ENCODE measurements at regions not wholly inside any gene's neighbourhood (a gene's known extent, or its start where the extent isn't known, plus 50 kb on each side); places are given as distances from the start of the nearest gene placed in this dataset.
"Not testable (repeated sequence)": the region's sequence is repeated elsewhere in the genome, so short reads cannot be mapped to it uniquely, and the experiment has no call there.

DNA sequence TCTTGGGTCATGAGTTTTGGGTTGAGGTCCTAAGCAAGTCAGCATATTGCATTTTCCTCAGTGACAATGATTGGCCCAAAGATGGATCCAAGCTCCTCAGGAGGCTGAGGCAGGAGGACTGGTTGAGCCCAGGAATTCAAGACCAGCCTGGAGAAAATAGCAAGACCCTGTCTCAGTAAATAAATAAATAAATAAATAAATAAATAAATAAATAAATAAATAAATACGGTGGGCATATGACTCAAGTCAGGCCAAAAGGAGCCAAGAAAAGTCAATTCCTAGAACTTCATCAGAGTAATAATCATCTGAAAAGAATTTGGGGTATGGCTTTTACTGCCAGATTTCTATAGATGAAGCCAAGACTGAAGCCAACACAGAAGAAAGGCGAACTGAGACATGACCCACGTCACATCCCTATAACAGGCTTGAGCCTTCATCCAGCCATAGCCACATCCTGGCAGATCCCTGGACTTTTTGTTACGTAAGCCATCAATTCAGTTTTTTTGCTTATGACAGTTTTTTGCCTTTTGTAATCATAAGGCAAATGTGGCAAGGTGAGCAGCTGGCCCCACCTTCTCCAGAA is 88.5 kb upstream of the NFASC start:
- no peak for DNase-seq

DNA sequence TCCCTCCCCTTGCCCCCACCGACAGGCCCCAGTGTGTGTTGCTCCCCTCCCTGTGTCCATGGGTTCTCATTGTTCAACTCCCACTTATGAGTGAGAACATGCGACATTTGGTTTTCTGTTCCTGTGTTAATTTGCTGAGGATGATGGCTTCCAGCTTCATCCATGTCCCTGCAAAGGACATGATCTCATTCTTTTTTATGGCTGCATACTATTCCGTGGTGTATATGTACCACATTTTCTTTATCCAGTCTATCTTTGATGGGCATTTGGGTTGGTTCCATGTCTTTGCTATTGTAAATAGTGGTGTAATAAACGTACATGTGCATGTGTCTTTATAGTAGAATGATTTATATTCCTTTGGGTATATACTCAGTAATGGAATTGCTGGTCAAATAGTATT is 85.6 kb upstream of the NFASC start:
- DNase-seq: not testable (repeated sequence)

DNA sequence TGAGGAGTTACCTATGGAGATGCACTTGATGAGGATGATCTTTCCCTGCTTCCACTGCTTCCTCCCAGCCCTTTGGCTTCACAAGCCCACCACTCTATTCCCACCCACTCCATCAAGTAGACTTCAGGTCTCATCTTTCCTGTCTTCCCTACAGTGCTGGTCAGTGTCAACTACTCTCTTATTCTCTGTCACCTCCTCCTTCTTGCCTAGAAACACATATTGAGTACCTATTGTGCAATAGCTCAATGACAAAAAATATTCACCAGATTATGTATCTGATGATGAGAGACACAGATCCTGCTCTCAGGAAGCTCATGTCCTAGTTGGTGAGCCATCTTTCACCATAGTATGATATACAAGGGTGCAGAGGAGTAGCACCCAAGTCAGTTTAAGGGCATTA is 82.2 kb upstream of the NFASC start:
- no peak for DNase-seq

DNA sequence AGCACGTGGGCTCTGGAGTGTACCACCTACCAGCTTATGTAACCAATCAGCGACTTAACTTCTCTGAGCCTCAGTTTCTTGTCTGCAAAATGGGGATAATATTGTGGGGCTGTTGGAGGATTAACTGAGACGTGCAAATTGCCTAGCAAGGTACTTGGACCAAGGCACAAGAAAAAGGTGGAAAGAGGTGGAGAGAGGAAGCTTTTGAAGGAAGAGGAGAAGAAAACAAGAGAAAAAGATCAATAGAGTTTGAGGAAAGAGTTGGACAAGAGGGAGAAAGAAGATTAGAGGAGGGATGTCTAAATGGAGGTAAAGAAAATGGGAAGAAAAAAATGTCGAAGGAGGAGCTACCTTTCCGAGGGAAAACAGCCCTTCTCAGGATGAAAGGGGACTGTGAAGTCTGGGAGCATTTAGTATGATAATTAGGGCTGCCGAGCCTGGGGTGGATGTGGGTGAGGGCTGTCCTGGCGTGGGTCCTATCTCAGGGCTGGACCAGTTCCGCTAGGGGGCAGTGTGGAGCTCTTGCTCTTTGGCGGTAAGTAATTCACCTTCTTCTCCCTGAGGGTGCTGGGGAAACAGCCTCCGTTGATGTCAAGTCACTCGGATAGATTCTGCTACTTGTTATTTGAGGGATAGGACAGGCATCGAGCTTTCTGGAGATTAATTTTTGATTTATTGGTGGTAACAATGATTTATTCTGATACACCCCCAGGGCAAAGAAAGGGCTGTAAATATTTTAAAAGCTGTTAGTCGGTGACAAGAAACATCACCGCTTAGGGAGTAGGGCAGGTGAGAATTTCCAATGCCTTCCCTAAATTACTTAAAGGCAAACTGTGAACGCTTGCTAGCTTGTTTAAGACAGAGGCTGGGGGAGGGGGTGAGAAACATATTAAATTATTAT is 79.0 kb upstream of the NFASC start:
- no peak for DNase-seq

DNA sequence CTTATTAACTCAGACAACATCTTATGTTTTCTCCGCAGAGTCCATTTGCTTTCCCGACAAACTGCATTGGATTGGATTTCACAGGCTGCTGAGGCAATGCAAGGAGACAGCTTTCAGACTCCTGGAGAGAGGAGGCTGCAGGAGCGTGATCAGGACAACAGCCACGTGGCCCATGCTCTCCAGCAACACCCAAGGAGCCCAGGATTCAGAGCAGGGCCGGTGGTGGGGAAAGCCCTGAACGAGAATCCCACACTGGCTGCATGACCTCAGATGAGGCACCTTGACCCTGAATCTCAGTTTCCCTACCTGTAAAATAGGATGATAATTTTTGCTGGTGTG is 78.3 kb upstream of the NFASC start:
- DNase-seq: no peak

DNA sequence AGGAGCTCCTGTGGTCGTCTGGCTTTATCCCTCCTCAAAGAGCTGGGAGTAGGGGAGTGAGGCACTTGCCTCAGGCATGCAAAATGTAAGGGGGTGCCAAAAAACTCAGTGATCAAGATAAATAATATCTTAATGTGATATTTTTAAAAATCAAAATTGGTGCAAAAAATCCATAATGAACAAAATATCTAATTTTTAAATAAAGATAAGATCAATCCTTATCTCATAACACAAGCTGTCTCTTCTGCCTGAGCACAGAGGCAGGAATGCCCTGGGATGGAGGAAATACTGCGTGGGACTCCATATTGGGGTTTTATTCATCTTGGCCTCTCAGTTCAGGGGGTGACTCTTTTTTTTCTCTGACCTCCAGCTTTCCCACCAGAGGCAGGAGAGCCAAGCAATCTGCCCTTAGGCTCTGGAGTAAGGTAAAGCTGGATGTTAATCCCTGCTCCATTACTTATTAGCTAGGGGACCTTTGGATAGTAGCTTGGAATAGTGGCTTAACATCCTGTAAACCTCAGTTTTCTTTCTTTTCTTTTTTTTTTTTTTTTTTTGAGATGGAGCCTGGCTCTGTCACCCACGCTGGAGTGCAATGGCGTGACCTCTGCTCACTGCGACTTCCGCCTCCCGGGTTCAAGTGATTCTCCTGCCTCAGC is 77.3 kb upstream of the NFASC start:
- DNase-seq: no peak

DNA sequence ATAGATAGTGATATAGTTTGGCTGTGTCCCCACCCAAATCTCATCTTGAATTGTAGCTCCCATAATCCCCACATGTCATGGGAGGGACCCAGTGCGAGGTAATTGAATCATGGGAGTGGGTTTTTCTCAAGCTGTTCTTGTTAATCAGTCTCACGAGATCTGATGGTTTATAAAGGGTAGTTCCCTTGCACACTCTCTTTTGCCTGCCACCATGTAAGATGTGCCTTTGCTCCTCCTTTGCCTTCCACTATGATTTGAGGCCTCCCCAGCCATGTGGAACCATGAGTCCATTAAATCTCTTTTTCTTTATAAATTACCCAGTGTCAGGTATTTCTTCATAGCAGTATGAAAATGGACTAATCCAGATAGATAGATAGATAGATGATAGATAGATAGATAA is 73.8 kb upstream of the NFASC start:
- not testable (repeated sequence) for DNase-seq

DNA sequence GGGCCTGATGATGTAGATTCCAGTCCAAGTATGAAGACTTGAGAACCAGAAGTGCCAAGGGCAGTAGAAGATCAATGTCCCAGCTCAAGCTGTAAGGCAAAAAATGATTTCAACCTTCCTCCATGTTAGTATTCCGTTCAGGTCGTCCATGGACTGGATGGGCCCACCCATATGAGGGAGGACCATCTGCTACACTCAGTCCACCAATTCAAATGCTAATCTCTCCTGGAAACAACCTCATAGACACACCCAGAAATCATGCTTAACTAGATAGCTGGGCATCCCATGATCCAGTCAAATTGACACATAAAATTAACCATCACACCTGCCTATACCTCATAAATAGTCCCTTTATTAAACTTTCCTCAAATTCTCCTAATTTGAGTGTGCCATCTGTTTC is 73.3 kb upstream of the NFASC start:
- no peak for DNase-seq

DNA sequence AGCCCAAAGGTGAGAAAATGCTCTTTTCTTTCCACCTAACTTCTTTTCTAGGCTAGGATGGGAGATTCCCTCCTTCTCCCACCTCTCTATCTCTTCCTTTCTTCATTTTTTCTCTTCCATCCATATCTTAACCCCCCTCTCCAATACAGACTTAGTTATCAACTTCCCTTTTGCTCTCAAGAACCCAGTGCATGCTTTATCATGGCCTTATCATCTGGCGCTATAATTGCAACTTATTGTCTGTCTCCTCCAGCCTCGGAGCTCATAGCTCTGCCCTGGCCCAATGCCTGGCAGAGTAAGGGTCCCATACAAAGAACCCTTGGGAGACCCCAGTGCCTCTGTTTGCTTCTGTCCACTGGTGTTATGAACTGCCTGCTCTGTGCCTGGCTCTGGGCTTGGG is 71.0 kb upstream of the NFASC start:
- no peak for DNase-seq

DNA sequence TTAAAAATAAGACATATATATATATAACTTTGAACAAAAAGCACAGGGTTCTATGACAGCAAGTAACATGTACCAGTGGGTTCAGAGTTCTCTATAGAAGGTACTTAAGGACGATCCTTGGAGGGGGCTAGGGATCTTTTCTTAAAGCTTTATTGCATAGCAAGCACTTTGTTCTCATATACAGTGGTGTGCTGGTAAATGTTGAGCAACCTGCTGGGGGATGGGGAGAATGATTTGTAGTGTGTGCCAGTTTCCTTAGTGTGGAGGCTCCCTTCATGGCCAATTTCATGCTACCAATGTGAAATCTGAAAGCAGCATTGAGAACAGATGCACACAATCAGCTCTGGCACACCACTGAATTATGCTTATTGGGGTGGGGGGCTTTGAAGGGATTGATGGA is 69.5 kb upstream of the NFASC start:
- DNase-seq: no peak

DNA sequence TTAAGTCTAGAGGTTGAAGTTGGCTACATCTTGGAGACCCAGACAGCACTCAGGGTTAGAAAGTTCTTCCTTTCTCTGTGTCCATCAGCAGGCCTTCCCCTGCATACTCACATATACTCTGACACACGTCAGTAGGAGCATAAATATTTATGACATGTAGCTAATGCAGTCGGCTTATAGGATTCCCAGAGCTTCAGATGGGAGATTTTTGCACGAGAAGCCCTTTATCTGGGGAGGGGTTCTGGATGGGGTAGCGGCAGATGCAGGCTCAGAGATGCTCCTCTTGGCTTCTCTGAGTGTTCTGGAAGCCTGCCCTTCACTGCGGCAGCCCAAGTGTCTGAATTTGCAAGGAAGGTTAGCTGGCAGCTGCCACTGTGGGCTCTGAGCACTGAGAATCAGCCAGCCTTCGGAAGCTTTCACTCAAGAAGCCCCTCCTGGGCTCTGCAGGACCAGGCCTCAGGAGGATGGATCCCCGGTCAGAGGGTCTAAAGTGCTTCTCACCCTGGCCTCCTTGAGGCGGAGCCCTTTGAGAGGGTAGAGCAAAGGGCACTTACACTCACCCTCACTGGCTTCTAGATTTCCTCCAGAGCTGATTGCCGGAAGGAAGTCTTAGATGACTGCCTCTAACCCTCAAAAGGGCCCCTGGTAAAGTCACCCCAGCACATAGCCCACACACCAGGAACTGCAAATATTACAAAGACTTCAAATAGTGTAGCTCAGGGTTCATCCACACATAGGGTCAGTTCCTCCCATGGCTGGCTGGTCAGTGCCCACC is 68.1 kb upstream of the NFASC start:
- no peak for DNase-seq

DNA sequence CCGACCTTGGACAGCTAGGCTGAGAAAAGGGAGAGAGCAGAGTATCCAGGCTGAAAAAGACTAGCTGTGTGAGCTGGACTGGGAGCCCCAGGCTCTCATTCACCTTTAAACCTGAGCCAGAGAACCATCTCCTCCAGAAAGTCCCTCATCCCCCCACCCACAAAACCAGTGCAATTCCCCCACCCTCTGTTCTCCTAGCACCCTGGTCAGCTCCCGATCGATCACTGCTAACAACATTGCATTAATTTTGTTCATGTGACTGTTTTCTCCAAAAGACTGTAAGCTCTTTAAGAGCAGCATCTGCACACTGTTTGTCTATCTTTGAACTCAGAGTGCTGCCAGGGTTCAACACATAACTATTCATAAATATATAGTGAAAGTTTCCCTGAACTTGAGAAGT is 67.1 kb upstream of the NFASC start:
- DNase-seq: no peak

DNA sequence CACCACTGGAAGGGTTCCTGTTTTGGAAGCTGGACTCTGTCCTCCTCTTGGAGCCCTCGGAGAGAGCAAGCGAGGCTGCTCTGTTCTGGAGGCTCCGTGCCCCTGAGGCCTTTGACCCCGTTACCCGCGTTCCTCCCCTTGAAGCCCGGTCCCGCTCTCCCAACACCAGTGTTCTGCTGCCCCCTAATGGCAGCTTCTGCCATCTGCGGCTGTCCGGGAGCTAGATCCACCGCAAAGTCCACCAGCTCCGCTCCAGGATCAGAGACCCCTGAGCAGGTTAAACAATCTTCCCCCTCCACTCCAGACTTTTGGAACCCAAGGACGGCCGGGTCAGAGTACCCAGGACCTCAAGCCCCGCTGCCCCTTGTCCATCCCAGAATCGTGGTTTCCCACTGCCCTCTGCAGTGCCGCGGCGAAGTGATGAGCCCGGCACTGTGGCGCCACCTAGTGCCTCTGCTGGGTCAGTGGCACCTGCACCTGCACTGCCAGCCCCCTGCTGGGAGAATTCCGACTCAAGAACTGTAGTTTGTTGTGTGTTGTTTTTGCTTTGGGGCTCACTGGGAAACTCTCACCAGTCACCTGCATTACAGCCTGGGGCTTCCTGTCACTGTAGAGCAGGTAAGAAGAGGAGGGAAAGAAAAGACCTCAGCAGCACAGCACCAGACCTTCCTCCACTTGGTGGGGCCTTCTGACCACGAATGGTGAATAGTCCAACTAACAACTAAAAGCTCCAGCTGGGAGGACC is 63.5 kb upstream of the NFASC start:
- DNase-seq: peak; percentile 12

DNA sequence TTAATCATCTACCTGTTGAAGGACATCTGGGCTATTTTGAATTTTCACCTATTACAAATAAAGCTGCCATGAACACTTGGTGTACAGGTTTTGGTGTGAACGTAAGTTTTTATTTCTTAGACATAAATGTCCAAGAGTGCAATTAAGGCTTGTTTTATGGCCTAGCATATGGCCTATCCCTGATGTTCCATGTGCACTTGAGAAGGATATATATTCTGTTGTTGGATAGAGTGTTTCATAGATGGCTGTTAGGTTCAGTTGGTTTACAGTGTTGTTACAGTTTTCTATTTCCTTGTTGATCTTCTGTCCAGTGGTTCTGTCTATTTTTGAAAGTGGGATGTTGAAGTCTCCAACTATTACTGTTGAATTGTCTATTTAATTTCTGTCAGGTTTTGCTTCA is 61.2 kb upstream of the NFASC start:
- no peak for DNase-seq

DNA sequence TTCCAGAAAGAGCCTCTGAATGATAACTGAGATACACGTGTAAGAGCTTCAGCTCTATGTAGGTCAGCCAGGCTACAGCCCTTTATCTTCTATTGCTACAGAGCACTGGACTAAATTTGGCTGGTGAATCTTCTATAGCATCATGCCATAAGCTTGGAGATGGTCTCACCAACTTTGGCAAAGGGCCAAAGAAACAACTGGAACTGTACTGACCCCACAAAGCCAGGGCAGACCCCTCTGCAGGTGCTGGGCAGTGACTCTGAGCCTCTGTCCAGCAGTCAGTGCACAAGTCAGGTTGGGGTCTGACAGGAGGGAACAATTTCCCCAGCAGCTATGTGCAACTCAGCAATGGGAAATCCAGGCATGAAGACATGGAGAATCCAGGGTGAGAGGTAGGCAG is 57.8 kb upstream of the NFASC start:
- DNase-seq: no peak

DNA sequence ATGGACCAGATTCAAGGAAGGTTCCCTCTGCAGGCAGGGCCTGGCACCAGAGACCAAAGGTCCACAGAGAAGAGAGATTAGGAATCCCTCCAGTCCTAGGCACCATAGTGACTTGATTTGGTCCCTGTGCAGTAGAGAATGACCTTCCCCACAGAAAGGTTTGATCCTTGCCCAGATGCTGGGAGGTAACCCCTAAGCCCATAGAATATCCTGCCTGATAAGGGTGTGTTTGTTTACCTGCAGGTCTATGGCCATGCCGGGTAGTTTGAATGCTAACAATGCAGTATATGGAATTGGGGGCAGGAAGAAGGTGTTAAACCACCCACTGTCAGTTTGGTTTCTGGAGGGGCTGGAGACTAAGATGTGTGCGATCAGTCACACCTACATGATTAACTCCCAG is 57.1 kb upstream of the NFASC start:
- DNase-seq: no peak

DNA sequence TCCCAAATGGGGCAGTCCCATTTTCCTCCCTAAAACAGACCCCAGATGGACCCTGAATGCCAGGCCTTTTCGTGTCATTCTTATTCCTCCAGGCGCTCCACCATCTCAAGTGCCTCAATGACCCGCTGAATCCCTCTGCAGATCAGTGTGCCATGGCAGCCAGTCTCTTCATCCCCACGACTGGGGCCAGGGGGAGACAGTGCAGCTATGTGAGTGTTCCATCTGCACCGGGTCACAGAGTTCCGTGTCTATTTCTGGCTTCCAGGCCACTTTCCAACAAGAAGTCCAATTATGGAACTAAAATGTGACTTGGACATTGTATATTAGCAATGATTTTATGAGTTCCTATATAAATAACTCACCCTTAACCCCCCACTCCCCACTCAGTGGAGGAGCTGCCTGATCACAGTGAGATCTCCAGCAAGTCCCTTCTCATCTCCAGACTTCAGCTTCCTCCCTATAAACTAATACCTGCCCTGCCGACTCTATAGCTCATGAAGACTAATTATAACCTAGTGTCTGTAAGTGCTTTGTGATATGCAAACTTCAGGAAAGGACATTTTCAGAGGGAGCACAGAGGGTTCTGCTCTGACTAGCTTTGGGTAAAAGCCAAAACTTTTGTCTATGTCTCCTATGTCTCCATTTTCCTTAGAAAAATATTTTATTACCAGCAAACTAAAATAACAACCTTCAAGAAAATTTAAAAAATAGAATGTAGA is 56.3 kb upstream of the NFASC start:
- no peak for DNase-seq

DNA sequence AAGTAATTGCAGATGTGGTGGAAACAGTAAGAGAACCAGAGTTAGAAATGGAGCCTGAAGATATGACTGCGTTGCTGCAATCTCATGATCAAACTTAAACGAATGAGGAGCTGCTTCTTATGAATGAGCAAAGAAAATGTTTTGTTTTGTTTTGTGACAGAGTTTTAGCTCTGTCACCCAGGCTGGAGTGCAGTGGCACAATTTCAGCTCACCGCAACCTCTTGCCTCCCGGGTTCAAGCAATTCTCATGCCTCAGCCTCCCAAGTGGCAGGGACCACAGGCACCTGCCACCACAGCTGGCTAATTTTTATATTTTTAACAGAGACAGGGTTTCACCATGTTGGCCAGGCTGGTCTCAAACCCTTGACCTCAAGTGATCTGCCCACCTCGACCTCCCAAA is 53.3 kb upstream of the NFASC start:
- no peak for DNase-seq

DNA sequence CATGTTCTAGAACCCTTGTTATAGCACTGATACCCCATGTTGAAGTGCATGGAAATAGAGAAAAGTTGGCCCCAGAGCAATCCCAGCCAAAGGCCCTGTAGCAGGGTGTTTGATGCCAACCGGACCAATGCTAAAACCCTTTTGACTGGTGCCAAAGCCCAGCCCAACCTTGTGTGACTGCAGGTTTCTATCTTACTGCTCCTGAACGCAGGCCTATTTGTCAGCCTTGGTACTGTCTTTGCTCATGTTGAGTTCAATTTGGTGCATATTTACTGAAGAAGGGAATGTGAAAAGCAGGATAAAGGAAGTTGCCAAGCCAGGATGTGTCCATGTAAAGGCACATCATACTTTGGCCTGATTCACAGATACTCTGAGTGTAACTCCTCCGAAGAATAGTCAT is 51.7 kb upstream of the NFASC start:
- DNase-seq: no peak

DNA sequence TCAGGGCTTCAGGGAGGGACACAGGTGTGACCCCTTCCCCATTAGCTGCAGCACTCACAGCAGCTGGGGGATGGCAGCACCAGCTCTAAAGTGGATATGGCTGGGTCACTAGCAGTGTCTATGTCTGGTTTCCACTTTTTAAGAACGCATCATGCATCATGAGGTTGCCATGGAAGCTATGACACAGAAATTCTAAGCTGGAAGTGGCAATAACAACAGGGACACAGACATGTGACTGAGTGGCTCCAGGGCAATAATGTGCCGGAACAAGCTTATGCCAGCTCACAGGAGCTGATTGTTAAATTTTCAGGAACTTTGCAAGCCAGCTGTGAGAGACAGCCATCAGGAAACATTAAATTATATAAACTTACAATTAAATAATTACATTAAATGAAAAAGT is 51.2 kb upstream of the NFASC start:
- no peak for DNase-seq

Measured in SIG-M5 (cell line).